IMR-90 (cell line): ENCODE measurements at regions not wholly inside any gene's neighbourhood (a gene's known extent, or its start where the extent isn't known, plus 50 kb on each side); places are given as distances from the start of the nearest gene placed in this dataset.

ENCODE experiments used
- ATAC-seq: fragments of 200-7000 bp; cut with Tn5 transposase; 2 replicates; pipeline ENCODE4 v1.9.1; 2020; ENCODE audit warnings: low read depth, mild to moderate bottlenecking, moderate library complexity
- BruUV-seq: library from RNA; stranded (reverse); fragments of 400-500 nt; replicated peaks from 2 replicates; lab custom pipeline; 2021; lab: Mats Ljungman, UMichigan
- CTCF ChIA-PET: fragments of 300-600 bp; formaldehyde crosslinking; extraction: SDS; loops from one replicate; lab custom pipeline; 2021; ENCODE audit warnings: antibody characterized with exemption; lab: Yijun Ruan, JAX
- POLR2A ChIA-PET: fragments of 300-600 bp; sonication (Branson Sonifier 250); formaldehyde crosslinking; loops from one replicate; lab custom pipeline; 2022; ENCODE audit warnings: antibody characterized with exemption; ENCODE audit not compliant: unreplicated experiment; lab: Charles Lee
- DNase-seq: peaks from one replicate; pipeline ENCODE4 v3.0.0; 2013
- H2AFZ ChIP-seq: replicated peaks from 2 replicates; pipeline ENCODE3; 2013; ENCODE audit warnings: low read length, mild to moderate bottlenecking; ENCODE audit not compliant: poor library complexity
- H2AK5ac ChIP-seq: 2 replicates; pipeline ENCODE4 v1.6.1; 2013; ENCODE audit warnings: low read depth, low read length, inconsistent platforms
- H2AK9ac ChIP-seq: replicated peaks from 2 replicates; pipeline ENCODE3; 2013; ENCODE audit warnings: mild to moderate bottlenecking, low read depth, low read length, moderate library complexity; ENCODE audit not compliant: poor library complexity
- H2BK120ac ChIP-seq: 2 replicates; pipeline ENCODE4 v1.6.1; 2013; ENCODE audit warnings: low read depth, low read length, inconsistent platforms
- H2BK15ac ChIP-seq: 3 replicates; pipeline ENCODE4 v1.6.1; 2013; ENCODE audit warnings: low read depth, low read length, inconsistent platforms
- H2BK20ac ChIP-seq: 2 replicates; pipeline ENCODE4 v1.6.1; 2013; ENCODE audit warnings: low read depth, mild to moderate bottlenecking, inconsistent platforms, low read length, moderate library complexity
- H2BK5ac ChIP-seq: 2 replicates; pipeline ENCODE4 v1.6.1; 2013; ENCODE audit warnings: mild to moderate bottlenecking, low read depth, low read length, inconsistent platforms; ENCODE audit not compliant: poor library complexity, severe bottlenecking
- H3K14ac ChIP-seq: replicated peaks from 2 replicates; pipeline ENCODE4 v1.6.1; 2013; ENCODE audit warnings: low read depth, low read length, inconsistent platforms
- H3K18ac ChIP-seq: 2 replicates; pipeline ENCODE4 v1.6.1; 2013; ENCODE audit warnings: low read depth, low read length, control low read depth
- H3K23ac ChIP-seq: 2 replicates; pipeline ENCODE4 v1.6.1; 2013; ENCODE audit warnings: low read depth, low read length, inconsistent platforms
- H3K27ac ChIP-seq: 2 replicates; pipeline ENCODE4 v1.5.1; 2013; ENCODE audit warnings: mild to moderate bottlenecking, control low read depth, low read length; ENCODE audit not compliant: insufficient read depth
- H3K27me3 ChIP-seq: 2 replicates; pipeline ENCODE4 v1.6.1; 2013; ENCODE audit warnings: low read length; ENCODE audit not compliant: control insufficient read depth, insufficient read depth
- H3K36me3 ChIP-seq: 2 replicates; pipeline ENCODE4 v1.6.1; 2013; ENCODE audit warnings: low read length, mixed read lengths; ENCODE audit not compliant: control insufficient read depth, insufficient read depth
- H3K4ac ChIP-seq: 2 replicates; pipeline ENCODE4 v1.6.1; 2013; ENCODE audit warnings: low read depth, low read length, inconsistent platforms
- H3K4me1 ChIP-seq: 2 replicates; pipeline ENCODE4 v1.6.1; 2013; ENCODE audit warnings: low read length, mixed read lengths; ENCODE audit not compliant: control insufficient read depth, insufficient read depth
- H3K4me2 ChIP-seq: 2 replicates; pipeline ENCODE4 v1.6.1; 2013; ENCODE audit warnings: low read depth, mild to moderate bottlenecking, control low read depth, low read length, moderate library complexity
- H3K4me3 ChIP-seq: 2 replicates; pipeline ENCODE4 v1.5.1; 2013; ENCODE audit warnings: low read depth, mild to moderate bottlenecking, control low read depth, low read length, moderate library complexity; ENCODE audit not compliant: insufficient read depth
- H3K56ac ChIP-seq: 2 replicates; pipeline ENCODE4 v1.6.1; 2013; ENCODE audit warnings: low read length, inconsistent platforms; ENCODE audit not compliant: insufficient read depth; ENCODE audit errors: extremely low read depth
- H3K79me1 ChIP-seq, 2 experiments: 2 replicates each; pipeline ENCODE4 v1.6.1; 2013; ENCODE audit warnings: low read length in 2 of 2, inconsistent platforms in 1 of 2, low read depth in 1 of 2
- H3K9ac ChIP-seq: 2 replicates; pipeline ENCODE4 v1.6.1; 2013; ENCODE audit warnings: low read depth, low read length, control low read depth
- H3K9me1 ChIP-seq: 2 replicates; pipeline ENCODE4 v1.6.1; 2013; ENCODE audit warnings: low read length, inconsistent platforms; ENCODE audit not compliant: insufficient read depth
- H3K9me3 ChIP-seq: 2 replicates; pipeline ENCODE4 v1.6.1; 2013; ENCODE audit warnings: low read length; ENCODE audit not compliant: control insufficient read depth, insufficient read depth
- H4K20me1 ChIP-seq: 2 replicates; pipeline ENCODE4 v1.6.1; 2013; ENCODE audit warnings: low read length, inconsistent platforms; ENCODE audit not compliant: insufficient read depth
- H4K5ac ChIP-seq: 2 replicates; pipeline ENCODE4 v1.6.1; 2013; ENCODE audit warnings: mild to moderate bottlenecking, low read depth, low read length, control low read depth
- H4K8ac ChIP-seq, 2 experiments: 2 replicates each; pipeline ENCODE4 v1.6.1; 2013; ENCODE audit warnings: low read depth in 2 of 2, low read length in 2 of 2, control low read depth in 1 of 2, inconsistent platforms in 1 of 2
- H4K91ac ChIP-seq: 2 replicates; pipeline ENCODE4 v1.6.1; 2013; ENCODE audit warnings: low read depth, low read length, inconsistent platforms; ENCODE audit not compliant: insufficient read depth
- BHLHE40 ChIP-seq: fragments of 150-350 bp; IDR thresholded peaks from 2 replicates; pipeline ENCODE4 v1.6.1; 2016; ENCODE audit warnings: mild to moderate bottlenecking, low read depth, low read length
- CEBPB ChIP-seq: IDR thresholded peaks from 2 replicates; pipeline ENCODE4 v1.6.1; 2012; ENCODE audit warnings: low read depth, low read length, improper control_type of control experiment
- CHD1 ChIP-seq: IDR thresholded peaks from 2 replicates; pipeline ENCODE4 v1.6.1; 2012; ENCODE audit warnings: low read depth, low read length, improper control_type of control experiment
- CTCF ChIP-seq: conservative IDR thresholded peaks from 2 replicates; pipeline ENCODE4 v1.5.1; 2012; ENCODE audit warnings: mild to moderate bottlenecking, low read depth, low read length, improper control_type of control experiment
- ELK1 ChIP-seq: fragments of 150-350 bp; IDR thresholded peaks from 2 replicates; pipeline ENCODE4 v1.6.1; 2016; ENCODE audit warnings: low read depth, mild to moderate bottlenecking, low read length, moderate library complexity, borderline replicate concordance
- FOS ChIP-seq: fragments of 150-350 bp; IDR thresholded peaks from 2 replicates; pipeline ENCODE4 v1.6.1; 2016; ENCODE audit warnings: low read depth, low read length
- MAFK ChIP-seq: IDR thresholded peaks from 2 replicates; pipeline ENCODE4 v1.6.1; 2012; ENCODE audit warnings: low read depth, low read length, improper control_type of control experiment
- MAZ ChIP-seq: IDR thresholded peaks from 2 replicates; pipeline ENCODE4 v1.6.1; 2012; ENCODE audit warnings: low read depth, mild to moderate bottlenecking, low read length, improper control_type of control experiment, moderate library complexity, borderline replicate concordance
- MXI1 ChIP-seq: IDR thresholded peaks from 2 replicates; pipeline ENCODE4 v1.6.1; 2012; ENCODE audit warnings: low read depth, mild to moderate bottlenecking, low read length, moderate library complexity, borderline replicate concordance
- NFE2L2 ChIP-seq: fragments of 150-350 bp; IDR thresholded peaks from 2 replicates; pipeline ENCODE4 v1.6.1; 2016; ENCODE audit warnings: low read depth, mild to moderate bottlenecking, low read length
- POLR2A ChIP-seq: IDR thresholded peaks from 2 replicates; pipeline ENCODE4 v1.6.1; 2012; ENCODE audit warnings: mild to moderate bottlenecking, low read depth, low read length
- RAD21 ChIP-seq: IDR thresholded peaks from 2 replicates; pipeline ENCODE4 v1.6.1; 2012; ENCODE audit warnings: low read length, improper control_type of control experiment
- RCOR1 ChIP-seq: IDR thresholded peaks from 2 replicates; pipeline ENCODE4 v1.6.1; 2012; ENCODE audit warnings: mild to moderate bottlenecking, low read length, improper control_type of control experiment; ENCODE audit not compliant: insufficient replicate concordance
- RFX5 ChIP-seq: IDR thresholded peaks from 2 replicates; pipeline ENCODE4 v1.8.0; 2012; ENCODE audit warnings: low read depth, mild to moderate bottlenecking, low read length, moderate library complexity
- SMC3 ChIP-seq: fragments of 150-350 bp; IDR thresholded peaks from 2 replicates; pipeline ENCODE4 v1.6.1; 2016; ENCODE audit warnings: low read depth, mild to moderate bottlenecking, antibody characterized with exemption, low read length, moderate library complexity
- USF2 ChIP-seq: fragments of 150-350 bp; IDR thresholded peaks from 2 replicates; pipeline ENCODE4 v1.6.1; 2017; ENCODE audit warnings: mild to moderate bottlenecking, antibody characterized with exemption, low read length, low read depth
- dilution Hi-C: fragments of 300-500 bp; cut with HindIII; formaldehyde crosslinking; loops from one replicate; pipeline ENCODE4 v1.14.3; 2018; ENCODE audit warnings: low sequenced_read_pairs; ENCODE audit not compliant: unreplicated experiment
- in situ Hi-C: fragments of 300-500 bp; cut with MboI; formaldehyde crosslinking; loops from 3 replicates; pipeline ENCODE4 v1.14.3; 2019; ENCODE audit warnings: low sequenced_read_pairs, inconsistent platforms, mixed read lengths
- intact Hi-C: fragments of 100-400 bp; cut with micrococcal nuclease; formaldehyde crosslinking; loops from 2 replicates; pipeline ENCODE4 v1.10.0; 2022

GRCh38 chr4:125658773-125659172 is 344.0 kb downstream of the FAT4 start:
- BruUV-seq: no TSS peak

More at GRCh38 chr4:125658773-125659172, 344.0 kb downstream of the FAT4 start:
- Histone ChIP-seq H3K9me3 (no peaks in the 10 kb centered on the region), H2BK15ac (no peak overlapping the region), H3K56ac (no peak overlapping the region), H3K9me1 (no peaks in the 10 kb centered on the region), H3K79me1 (no peaks in the 10 kb centered on the region), H3K4ac (no peak overlapping the region), H2BK5ac (no peak overlapping the region), H4K5ac (no peak overlapping the region), H3K9ac (no peak overlapping the region), H2BK20ac (no peak overlapping the region), H3K18ac (no peak overlapping the region), H2AFZ (no peak overlapping the region), H4K91ac (no peak overlapping the region), H3K4me2 (no peak overlapping the region), H4K8ac (no peak overlapping the region), H2AK9ac (no peak overlapping the region), H3K36me3 (no peaks in the 10 kb centered on the region), H3K27me3 (no peaks in the 10 kb centered on the region; the same call in 1 of the 2 replicates), H3K23ac (no peak overlapping the region), H3K4me1 (no peaks in the 10 kb centered on the region), H2BK120ac (no peak overlapping the region), H4K20me1 (no peaks in the 10 kb centered on the region), H3K27ac (no peak overlapping the region), H2AK5ac (no peak overlapping the region), H3K4me3 (no peak overlapping the region), H3K14ac (no peak overlapping the region)
- ChIA-PET CTCF (no interaction called here), POLR2A (interaction anchor here (0.6 kb wide), 1 partner anchor 1844 kb away, joined by 5 read pairs; no protein-coding TSS in a partner anchor)
- in situ Hi-C loops: no loop called here
- intact Hi-C loops: no loop called here
- TF ChIP-seq CEBPB: no peak
- TF ChIP-seq CTCF: no peak
- TF ChIP-seq ELK1: no peak
- no peak for TF ChIP-seq SMC3
- no peak for TF ChIP-seq RFX5
- TF ChIP-seq RCOR1: no peak
- TF ChIP-seq CHD1: no peak
- TF ChIP-seq USF2: no peak
- TF ChIP-seq RAD21: no peak
- TF ChIP-seq POLR2A: no peak
- no peak for TF ChIP-seq NFE2L2
- TF ChIP-seq MAFK: no peak
- TF ChIP-seq FOS: no peak
- no peak for TF ChIP-seq MXI1
- no peak for TF ChIP-seq BHLHE40
- no peak for TF ChIP-seq MAZ
- DNase-seq (no peak), ATAC-seq (no peak)
- dilution Hi-C loops: no loop called here
